Muscle of back (tissue), 3 donors: ENCODE measurements at regions not wholly inside any gene's neighbourhood (a gene's known extent, or its start where the extent isn't known, plus 50 kb on each side); places are given as distances from the start of the nearest gene placed in this dataset.

Experiments used
- DNase-seq, 3 donors: peaks; one replicate each; pipeline versions ENCODE4 v3.0.0 to v3.0.0-alpha.2; 2013

GRCh38 chr3:81968658-81969057, 207.2 kb upstream of the GBE1 start:
- DNase-seq = no peak

DNA sequence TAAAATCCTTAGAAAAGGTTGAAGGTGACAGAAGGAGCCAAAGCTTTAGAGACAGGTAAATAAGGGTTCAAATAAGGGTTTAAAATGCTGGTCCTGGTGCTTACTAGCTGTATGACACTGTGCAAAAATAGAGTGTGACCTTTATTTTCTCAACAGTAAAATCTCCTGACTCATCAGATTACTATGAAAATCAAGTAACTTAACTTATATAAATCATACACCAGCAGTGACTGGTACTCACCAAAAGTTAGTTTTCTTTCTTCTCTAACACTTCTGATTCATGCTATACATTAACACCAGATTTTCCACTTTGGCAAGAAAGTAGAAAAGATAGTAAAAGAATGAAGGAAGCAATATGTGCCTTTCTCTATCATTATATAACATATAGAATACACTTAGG, 205.9 kb upstream of the GBE1 start:
- peak in 1 of 3 donors; percentile 40 for DNase-seq

GRCh38 chr3:81965696-81966095, 204.3 kb upstream of the GBE1 start:
- no peak for DNase-seq

- no peak for DNase-seq
These were observed 201.0 kb upstream of the GBE1 start for GRCh38 chr3:81962396-81962795.

GRCh38 chr3:81958972-81959640, 197.7 kb upstream of the GBE1 start:
- peak in 1 of 3 donors; percentile 62 for DNase-seq

- DNase-seq = peak in 2 of 3 donors; percentile 31 to 67
These were observed 194.4 kb upstream of the GBE1 start for GRCh38 chr3:81955878-81956277.

DNA sequence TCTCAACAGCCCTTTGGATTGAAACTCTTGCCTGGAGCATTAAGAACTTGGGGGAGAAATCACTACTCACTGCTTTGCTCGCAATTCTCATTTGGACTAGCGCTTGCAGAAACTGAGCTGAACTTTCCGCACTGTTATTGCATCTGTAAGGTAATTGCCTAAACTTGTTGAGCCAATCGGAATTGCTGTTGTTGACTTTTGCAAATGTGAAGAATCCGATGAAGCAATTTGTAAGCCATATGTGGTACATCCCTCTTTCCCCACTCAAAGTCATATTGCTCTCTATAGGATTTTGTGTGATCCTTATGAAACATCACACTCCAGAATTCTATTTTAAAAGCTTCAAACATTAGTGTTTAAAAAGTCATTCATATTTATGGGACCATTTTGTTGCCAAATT, 191.7 kb upstream of the GBE1 start:
- peak in 1 of 3 donors; percentile 34 for DNase-seq

DNA sequence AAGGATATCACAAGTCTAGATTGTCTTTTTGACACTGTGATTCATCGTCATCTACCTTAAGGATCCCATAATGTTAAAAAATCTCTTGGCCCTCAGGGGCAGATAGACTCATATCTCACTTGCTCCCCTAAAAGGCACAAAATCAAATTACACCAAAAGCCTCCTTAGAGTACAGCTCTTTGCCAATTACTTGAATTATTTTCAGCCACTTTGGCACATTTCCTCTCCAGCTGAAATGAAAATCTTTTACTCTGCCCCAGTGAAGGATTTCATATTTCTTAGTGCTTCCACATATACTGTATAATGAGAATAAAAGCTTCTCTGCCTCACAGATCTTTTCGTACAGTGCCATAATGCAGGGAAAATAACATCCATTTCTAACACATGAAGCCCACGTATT, 190.7 kb upstream of the GBE1 start:
- DNase-seq = peak in 1 of 3 donors; percentile 64

DNA sequence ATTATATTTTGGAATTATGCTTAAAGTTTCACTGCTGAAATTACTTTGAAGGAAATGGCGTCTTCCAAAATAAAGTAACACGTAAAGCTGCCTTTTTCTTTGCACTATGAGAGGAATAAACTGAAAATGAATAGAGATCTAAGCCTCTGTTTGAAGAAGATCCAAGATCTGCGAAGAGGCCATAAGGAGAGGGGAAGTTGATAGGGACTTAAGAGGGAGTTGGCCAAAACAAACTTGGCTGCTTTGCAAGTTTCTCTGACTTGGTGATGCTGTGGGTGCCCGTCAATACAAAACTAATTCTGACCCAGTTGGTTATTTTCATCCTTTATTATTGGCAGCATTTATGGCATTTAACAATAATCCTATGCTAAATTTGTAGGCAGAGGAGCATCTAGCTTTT, 190.2 kb upstream of the GBE1 start:
- peak in 1 of 3 donors; percentile 61 for DNase-seq

GRCh38 chr3:81951106-81951505, 189.7 kb upstream of the GBE1 start:
- DNase-seq = no peak

DNA sequence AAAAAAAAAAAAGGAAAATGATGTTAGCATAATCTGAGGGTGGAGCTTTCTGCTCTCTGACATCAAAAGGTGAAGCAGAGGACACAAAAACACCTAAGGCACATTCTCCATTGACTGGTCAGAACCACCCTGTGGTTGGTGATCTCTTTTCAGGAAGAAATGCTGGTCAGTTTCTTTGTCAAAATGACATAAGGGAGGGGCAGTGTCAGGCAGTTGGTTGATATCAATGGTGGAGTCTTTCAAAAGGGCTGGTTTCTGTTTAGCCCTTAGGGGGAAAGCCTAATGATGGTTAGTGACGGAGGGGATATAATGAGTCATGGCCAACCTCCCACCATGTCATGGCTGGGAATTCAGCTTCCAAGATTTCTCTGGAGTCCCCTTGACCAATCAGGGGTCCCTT, 185.9 kb upstream of the GBE1 start:
- no peak for DNase-seq

DNA sequence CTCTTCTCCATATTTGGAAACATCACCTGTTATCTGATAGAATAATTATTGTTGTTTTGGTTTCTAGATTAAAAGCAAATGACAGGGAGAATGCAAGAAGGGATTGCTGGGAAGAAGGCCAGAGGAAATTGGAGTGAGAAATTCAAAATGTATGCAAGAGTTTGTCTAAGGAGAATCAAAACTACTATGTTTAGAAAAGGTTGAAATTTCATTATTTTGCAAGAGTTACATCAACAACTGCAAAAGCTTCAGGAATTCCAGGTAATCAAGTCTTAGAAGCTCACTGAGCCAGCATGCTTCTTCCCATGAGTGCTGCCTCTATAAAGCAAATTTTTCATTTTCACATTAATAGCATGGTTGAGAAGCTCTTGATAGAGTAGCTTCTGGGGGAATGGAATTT, 177.2 kb upstream of the GBE1 start:
- DNase-seq = peak in 1 of 3 donors; percentile 38

- no peak for DNase-seq
These were observed 175.4 kb upstream of the GBE1 start for GRCh38 chr3:81936817-81937216.

DNA sequence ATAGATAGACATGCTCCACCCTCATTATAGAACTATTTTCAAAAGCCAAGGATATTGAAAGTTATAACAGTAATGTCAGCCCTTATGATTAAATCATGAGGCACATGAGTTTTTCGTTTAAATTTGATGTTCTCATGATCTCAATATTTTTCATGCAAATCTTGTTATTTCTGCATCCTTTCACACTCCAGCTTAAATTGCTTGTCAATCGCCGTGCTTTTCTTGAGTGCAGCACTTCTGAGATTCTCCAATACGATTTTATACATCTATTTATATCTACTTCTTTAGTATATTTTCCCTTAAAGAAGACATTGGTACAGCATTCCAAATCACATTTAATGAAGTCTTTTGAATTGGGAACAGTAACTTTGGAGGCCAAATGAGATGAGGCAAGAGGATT, 171.2 kb upstream of the GBE1 start:
- no peak for DNase-seq

DNA sequence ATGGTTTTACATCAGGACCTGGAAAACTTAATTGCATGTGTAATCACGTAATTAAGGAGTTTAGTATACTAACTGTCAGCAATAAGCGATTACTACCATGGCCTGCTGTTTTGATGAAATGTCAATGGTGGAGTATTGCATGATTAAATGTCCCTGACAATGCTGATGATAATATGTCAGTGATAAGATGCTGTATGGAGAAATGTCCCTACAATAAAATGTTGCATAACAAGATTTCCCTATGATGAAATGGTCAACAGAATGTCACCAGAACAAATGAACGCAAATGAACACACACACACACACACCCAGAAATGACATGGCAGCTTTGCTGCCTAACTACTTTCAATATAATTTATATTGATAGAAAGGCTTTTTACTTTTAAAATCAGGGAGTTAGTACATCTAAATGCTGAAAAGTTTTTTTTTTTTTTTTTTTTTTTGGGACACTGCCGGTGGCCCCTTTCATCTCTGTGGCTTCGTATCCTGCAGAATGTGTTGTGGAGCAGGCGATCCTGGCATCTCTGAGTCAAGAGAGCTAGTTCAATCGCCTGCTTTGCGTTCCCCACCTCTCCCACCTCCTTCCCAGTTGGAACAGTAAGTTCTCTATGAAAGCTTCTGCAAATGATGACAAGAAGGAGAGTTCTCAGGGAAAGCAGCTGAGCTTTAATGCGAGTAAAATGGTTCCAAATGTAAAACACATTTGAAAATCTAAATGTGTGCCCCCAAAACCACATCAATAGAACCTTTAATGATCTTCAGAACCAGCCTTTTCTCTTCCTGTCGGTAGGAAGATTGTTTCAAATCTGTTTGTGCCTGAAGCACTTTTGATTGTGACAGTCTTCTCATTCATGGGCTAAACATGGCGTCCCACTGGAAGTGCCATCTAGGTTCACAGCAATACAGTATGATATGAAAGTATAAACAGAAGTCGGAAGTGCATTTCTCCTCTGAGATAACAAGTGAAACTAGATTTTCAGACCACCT, 170.1 kb upstream of the GBE1 start:
- DNase-seq = no peak

- no peak for DNase-seq
These were observed 168.3 kb upstream of the GBE1 start for GRCh38 chr3:81929697-81930096.

- no peak for DNase-seq
These were observed 166.4 kb upstream of the GBE1 start for GRCh38 chr3:81927811-81928210.

DNA sequence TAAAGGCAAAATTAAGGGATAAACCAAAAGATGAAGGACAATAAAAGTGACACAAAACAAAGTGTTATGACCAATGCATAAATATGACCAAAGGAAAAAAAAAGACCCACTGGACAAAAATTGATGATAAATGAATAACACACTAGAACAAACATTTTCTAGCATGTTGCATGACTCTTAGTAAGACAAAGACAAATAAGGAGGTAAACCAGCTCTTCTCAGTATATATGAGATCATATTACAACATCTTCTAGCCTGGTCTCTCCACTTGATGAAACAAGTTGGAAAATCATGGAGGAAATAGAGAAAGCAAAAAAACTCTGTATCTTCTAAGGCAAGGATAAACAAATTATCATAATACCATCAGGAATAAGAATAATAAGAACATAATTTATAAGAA, 163.9 kb upstream of the GBE1 start:
- no peak for DNase-seq

DNA sequence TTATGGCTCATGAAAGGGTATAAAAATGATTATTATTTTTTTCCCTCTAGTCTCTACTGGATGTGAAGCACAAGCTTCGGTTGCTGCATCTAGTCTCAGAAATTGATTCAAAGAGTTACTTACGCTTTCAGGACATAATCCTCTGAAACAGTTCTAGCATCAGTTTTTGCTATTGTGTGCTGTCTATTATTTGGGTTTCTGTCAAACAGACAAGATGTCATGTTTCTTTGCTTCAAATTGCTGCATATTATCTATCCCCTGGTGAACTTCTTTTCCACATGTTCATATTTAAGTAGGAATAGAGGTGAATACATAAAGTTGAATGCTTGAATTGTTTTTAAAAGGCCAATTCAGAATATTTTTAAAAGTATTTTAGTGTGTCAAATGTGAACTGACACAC, 161.6 kb upstream of the GBE1 start:
- no peak for DNase-seq

- no peak for DNase-seq
These were observed 161.0 kb upstream of the GBE1 start for GRCh38 chr3:81922404-81922803.

GRCh38 chr3:81920816-81921215, 159.4 kb upstream of the GBE1 start:
- DNase-seq = peak; percentile 41 to 89 (median 76)

- no peak for DNase-seq
These were observed 155.4 kb upstream of the GBE1 start for GRCh38 chr3:81916890-81917289.
